Ureter (tissue), 1 donor: ENCODE measurements at regions not wholly inside any gene's neighbourhood (a gene's known extent, or its start where the extent isn't known, plus 50 kb on each side); places are given as distances from the start of the nearest gene placed in this dataset.
"Not testable (repeated sequence)": the region's sequence is repeated elsewhere in the genome, so short reads cannot be mapped to it uniquely, and the experiment has no call there.

Source experiments
- DNase-seq: peaks from one replicate; pipeline ENCODE4 v3.0.0-alpha.2; 2020; ENCODE audit warnings: low spot score
- donor health status: DM: yes; HTN: yes; CAD: no.

GRCh38 chrX:122299822-122300221, 884.3 kb upstream of the GRIA3 start:
- DNase-seq: not testable (repeated sequence)

DNA sequence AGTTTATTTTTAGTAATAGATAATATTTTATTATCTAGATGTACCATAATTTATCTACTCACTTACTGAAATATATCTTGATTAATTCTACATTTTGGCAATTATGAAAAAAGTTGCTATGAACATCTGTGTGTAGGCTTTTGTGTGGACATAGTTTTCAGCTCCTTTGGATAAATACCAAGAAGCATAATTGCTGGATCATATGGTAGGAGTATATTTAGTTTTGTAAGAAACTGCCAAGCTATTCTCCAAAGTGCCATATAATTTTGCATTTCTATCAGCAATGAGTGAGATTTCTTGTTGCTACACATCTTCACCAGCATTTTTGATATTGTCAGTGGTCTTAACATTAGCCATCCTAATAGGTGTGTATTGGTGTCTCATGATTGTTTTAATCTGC, 882.6 kb upstream of the GRIA3 start:
- no peak for DNase-seq

GRCh38 chrX:122303761-122304160, 880.3 kb upstream of the GRIA3 start:
- DNase-seq: no peak

GRCh38 chrX:122344816-122345215, 839.3 kb upstream of the GRIA3 start:
- DNase-seq: no peak

DNA sequence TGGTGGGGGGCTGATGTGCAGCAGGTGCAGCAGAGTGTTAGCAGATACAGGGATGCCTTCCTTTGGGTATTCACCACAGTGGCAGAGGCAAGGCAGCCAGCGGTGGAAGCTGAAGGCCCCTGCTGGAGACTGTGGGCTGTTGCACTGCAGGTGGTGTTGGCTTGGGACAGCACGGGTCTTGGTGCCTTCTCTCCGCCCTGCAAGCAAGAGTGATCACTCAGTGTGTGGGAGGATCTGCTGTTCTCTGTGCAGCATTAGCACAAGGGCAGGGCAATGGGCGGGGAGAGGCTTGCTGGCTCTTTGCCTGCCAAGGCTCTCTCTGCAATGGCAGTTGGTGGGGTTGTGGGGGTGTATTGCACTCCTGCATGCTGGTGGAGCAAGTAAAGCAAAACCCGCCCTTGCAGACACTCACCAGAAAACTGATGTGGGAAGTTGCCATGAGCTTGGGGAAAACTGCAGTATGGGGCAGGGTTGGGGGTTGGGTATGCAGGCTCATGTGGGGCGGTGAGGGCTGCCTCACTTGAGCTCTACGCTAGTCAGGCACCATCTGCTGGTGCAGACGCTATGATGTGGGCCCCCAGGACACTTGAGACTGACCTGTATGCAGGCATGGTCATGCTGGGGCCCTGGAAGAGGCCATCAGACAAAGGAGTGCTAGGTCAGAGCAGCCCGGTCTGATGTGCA, 820.8 kb upstream of the GRIA3 start:
- no peak for DNase-seq

- DNase-seq: not testable (repeated sequence)
Observed at GRCh38 chrX:122375533-122375932, 808.5 kb upstream of the GRIA3 start.

DNA sequence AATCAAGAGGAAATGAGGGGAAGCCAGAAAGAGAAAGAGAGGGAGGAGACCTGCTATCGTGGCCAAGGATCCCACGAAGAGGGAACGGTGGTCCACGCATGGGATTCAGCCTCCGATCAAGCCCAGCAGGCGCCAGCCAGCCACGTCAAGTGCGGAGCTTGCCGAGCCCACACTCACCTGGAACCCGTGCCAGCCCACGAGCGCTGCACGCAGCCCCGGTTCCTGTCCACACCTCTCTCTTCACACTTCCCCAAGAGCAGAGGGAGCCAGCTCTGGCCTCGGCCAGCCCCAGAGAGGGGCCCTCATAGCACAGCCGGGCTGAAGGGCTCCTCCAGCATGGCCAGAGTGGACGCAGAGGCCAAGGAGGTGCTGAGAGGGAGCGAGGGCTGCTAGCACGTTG, 795.1 kb upstream of the GRIA3 start:
- no peak for DNase-seq

- no peak for DNase-seq
Observed at GRCh38 chrX:122418758-122419157, 765.3 kb upstream of the GRIA3 start.

- no peak for DNase-seq
Observed at GRCh38 chrX:122421434-122422121, 762.5 kb upstream of the GRIA3 start.

DNA sequence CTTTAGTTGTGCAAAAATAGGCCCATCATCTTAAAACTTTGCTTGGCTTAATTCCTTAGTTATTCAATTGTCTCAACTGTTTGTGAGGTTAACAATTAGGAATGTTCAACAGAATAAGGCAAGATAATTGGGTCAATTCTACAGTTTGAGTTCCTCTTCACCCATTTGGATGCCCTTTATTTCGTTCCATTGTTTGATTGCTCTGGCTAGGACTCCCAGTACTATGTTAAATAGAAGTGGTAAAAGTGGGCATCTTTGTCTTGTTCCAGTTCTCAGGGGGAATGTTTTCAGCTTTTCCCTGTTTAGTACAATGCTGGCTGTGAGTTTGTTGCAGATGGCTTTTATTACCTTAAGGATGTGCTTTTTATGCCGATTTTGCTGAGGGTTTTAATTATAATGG, 761.5 kb upstream of the GRIA3 start:
- no peak for DNase-seq

GRCh38 chrX:122434942-122435341, 749.1 kb upstream of the GRIA3 start:
- DNase-seq: no peak

DNA sequence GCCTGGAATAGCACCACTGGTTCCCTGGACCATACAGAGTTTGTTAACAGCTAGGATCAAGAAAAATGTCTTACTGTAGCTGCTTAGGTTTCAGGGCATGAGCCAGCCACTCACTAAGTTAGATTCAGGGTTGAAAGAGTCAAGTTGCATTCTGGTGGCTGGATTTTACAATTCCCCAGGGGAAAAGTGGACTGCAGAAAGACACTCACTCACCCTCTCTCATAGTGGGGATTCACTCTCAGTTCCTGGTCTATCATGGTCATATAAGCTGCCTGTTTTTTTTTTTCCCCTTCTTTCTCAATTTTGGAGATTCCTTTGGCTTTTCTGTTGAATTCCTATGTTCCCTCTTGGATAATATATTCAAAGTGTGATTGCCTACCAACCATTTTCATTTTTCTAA, 744.2 kb upstream of the GRIA3 start:
- DNase-seq: no peak

DNA sequence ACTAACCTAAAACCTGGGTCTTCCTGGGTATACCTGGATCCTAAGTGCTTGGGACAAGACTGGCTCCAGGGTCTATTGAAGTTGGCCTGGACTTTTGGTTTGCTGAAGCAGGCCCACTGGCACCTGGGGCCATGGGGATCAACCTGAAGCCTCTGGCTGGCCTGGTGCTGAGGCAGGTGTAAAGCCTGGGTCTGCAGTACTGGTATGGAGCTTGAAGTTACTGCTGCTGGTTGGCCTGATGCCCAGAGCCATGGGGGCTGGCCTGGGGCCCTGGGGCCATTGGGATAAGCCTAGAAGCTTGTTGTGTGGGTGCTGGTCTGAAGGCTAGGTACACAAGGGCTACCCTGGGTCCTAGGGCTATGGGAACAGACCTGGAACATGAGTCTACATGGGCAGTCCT, 743.2 kb upstream of the GRIA3 start:
- DNase-seq: no peak

DNA sequence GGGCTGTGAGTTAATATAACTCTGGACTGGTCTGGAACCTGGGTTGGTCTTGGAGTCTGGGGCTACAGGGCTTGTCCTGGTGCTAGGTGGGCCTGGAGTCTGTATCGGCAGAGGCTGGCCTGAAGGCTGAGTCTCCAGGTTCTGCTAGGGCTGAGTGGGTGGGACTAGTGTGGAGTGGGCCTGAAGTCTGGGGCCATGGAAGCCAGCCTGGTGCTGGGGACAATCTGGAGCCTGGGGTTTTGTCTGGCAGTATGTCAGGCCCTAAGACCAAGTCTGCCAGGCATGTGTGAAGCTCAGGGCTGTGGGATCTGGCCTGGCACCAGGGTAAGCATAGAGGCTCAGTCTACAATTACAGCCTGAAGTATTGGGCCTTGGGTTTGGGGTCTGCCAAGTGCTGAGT, 742.6 kb upstream of the GRIA3 start:
- DNase-seq: no peak

- DNase-seq: no peak
Observed at GRCh38 chrX:122445466-122445865, 738.6 kb upstream of the GRIA3 start.

DNA sequence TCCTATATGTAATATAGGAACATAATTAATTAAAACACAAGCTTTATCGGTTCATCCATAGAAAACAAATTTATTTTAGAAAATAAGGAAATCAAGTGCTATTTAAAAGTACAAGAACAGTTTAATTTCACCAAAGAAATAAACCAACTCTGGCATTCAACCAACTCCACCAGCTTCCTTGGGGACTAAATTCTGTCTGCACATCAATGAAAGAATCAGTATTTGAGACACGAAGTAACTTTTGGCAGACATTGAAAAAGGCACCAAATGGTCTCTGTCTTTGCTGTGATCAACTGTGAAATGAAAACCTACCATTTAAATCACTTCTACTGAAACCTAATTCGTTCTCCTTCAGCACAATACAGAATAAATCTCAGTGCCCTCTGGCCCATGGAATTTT, 719.7 kb upstream of the GRIA3 start:
- no peak for DNase-seq

GRCh38 chrX:122475306-122475705, 708.8 kb upstream of the GRIA3 start:
- DNase-seq: no peak

DNA sequence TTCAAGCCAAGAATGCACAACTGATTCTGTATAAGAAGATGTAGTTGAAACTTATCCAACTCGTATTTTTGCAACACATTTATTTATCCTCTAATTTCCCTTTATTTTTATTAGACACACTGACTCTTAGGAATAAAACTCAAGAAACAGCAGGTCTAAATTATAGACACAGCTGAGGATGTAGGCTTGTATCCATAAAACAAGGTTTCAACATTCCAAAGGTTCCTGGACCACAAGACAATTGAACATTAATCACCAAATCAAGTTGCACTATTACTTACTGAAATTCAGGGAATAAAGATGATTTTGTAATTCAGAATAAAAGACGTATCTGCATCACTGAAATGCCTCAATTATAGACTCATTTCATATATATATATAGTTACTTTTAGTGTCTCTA, 683.5 kb upstream of the GRIA3 start:
- no peak for DNase-seq

DNA sequence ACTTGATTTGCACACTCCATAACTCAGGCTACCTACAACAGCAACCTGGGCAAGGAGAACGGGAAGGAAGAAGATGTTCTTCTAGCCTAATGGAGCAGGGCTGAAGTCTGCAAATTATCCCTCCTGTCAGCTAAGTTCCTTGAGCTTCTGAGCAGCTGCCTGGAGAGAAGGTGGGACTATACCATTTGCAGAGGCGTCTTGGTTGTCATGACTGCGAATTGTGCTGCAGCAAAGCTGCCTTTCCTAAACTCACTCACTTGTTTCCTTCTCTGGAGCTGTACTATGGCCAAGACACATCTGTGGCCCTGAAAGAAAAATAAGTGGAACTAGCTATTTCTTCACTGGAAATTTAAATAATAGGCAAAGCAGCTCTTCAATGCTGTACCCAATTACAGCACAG, 682.4 kb upstream of the GRIA3 start:
- DNase-seq: no peak

GRCh38 chrX:122504026-122504425, 680.1 kb upstream of the GRIA3 start:
- DNase-seq: no peak

- no peak for DNase-seq
Observed at GRCh38 chrX:122512561-122513072, 671.5 kb upstream of the GRIA3 start.

GRCh38 chrX:122517786-122518185, 666.3 kb upstream of the GRIA3 start:
- DNase-seq: no peak

GRCh38 chrX:122545778-122546177, 638.3 kb upstream of the GRIA3 start:
- DNase-seq: no peak

DNA sequence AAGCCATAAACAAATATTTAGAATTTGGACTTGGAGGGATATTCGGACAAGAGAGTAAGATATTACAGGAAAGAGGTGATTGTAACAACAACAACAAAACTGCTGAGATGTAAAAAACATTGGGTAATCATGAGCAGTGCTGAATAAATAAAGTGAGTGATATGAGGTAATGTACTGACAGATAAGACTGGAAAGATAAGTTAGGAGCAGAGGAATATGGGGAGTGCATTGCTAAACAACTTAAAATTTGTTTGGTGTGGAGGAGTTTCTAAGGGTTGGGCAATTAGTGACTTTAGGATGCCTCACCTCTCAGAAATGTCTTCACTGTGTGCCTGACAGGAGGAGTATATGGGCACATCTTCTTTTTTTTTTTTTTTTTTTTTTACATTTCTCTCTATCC, 637.8 kb upstream of the GRIA3 start:
- DNase-seq: no peak
